ENCODE measurements at regions not wholly inside any gene's neighbourhood (a gene's known extent, or its start where the extent isn't known, plus 50 kb on each side); places are given as distances from the start of the nearest gene placed in this dataset.

DNA sequence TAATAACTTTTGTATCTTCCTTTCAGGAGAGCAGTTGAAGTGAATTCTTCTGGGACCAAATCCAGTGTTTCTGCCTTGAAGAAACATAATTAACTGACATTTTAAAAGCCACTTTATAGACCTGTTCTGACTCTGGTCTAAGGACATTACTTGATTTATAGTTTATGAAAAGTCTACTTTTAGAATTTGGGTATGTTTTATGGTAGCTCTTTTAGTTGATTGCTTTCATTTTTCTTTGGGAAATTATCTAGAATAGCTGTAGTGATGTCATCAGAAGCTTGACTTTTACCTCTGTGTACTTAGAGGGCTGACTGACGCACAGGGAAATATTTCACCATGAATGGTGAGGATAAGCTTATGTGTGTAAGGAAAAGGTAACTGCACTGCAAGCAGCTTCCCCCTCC, 131.8 kb upstream of the LIMCH1 start:
- TF ChIP-seq, protein P1, sequence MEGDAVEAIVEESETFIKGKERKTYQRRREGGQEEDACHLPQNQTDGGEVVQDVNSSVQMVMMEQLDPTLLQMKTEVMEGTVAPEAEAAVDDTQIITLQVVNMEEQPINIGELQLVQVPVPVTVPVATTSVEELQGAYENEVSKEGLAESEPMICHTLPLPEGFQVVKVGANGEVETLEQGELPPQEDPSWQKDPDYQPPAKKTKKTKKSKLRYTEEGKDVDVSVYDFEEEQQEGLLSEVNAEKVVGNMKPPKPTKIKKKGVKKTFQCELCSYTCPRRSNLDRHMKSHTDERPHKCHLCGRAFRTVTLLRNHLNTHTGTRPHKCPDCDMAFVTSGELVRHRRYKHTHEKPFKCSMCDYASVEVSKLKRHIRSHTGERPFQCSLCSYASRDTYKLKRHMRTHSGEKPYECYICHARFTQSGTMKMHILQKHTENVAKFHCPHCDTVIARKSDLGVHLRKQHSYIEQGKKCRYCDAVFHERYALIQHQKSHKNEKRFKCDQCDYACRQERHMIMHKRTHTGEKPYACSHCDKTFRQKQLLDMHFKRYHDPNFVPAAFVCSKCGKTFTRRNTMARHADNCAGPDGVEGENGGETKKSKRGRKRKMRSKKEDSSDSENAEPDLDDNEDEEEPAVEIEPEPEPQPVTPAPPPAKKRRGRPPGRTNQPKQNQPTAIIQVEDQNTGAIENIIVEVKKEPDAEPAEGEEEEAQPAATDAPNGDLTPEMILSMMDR (conservative IDR thresholded peaks at IDR 0.05) = no peak
- TF ChIP-seq ZFX (IDR thresholded peaks at IDR 0.05) = no peak

Measured in C4-2B (cell line).